ENCODE measurements at regions not wholly inside any gene's neighbourhood (a gene's known extent, or its start where the extent isn't known, plus 50 kb on each side); places are given as distances from the start of the nearest gene placed in this dataset.

DNA sequence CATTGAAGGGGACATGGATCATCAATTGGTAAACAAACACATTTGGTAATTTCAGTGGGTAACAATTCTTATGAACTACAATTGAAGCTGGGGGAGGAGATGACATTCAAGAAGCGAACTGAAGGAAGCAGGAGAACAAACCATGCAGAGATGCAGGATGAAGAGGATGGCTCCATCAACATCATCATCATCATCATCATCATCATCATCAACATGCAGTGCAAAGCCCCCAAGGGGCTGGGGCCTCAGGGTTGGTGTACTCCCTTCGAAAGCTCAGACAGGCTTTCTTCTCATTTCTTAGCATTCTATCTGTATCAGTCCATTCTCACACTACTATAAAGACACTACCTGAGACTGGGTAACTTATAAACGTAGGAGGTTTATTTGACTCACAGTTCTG, 105.8 kb downstream of the DUSP10 start:
- no peak for DNase-seq
- H3K27me3 ChIP-seq (ENCODE audit: insufficient read depth, low read length) = no peaks in the 10 kb centered on the region
- no peak overlapping the region for H2BK12ac ChIP-seq (ENCODE audit: low read length)
- no peak overlapping the region for H2BK120ac ChIP-seq (ENCODE audit: insufficient read depth, low read length, poor library complexity)
- H3K23ac ChIP-seq (ENCODE audit: low read length) = no peak overlapping the region
- H3K4ac ChIP-seq (ENCODE audit: low read depth, low read length) = no peak overlapping the region
- no peak overlapping the region for H3K14ac ChIP-seq (ENCODE audit: low read length)
- WGBS (ENCODE audit: extremely low coverage, insufficient coverage, insufficient read length) = no CpG with 5 or more reads among the region's 3 CpGs
- H3K4me3 ChIP-seq (ENCODE audit: low read depth, low read length) = no peak overlapping the region
- no peak overlapping the region for H4K91ac ChIP-seq (ENCODE audit: low read depth, low read length)
- H3K9me3 ChIP-seq (ENCODE audit: insufficient read depth, low read depth, low read length) = no peaks in the 10 kb centered on the region
- H3K79me1 ChIP-seq (ENCODE audit: low read length) = no peaks in the 10 kb centered on the region
- no peak overlapping the region for H4K12ac ChIP-seq (ENCODE audit: low read depth, low read length)
- no peaks in the 10 kb centered on the region for H3K36me3 ChIP-seq (ENCODE audit: control insufficient read depth in 1 of 2, insufficient read depth in 2 of 2, low read length in 2 of 2)
- no peak overlapping the region for H2BK5ac ChIP-seq (ENCODE audit: low read depth, low read length, poor library complexity)
- H3K4me2 ChIP-seq (ENCODE audit: low read length) = no peak overlapping the region
- H3K4me1 ChIP-seq (ENCODE audit: control insufficient read depth in 1 of 2, insufficient read depth in 2 of 2, low read length in 2 of 2) = no peaks in the 10 kb centered on the region
- H3K79me2 ChIP-seq (ENCODE audit: control insufficient read depth, insufficient read depth, low read length, poor library complexity) = no peaks in the 10 kb centered on the region
- H3K18ac ChIP-seq (ENCODE audit: low read length) = no peak overlapping the region
- H4K8ac ChIP-seq (ENCODE audit: low read depth, low read length) = no peak overlapping the region
- no peak overlapping the region for H2AK5ac ChIP-seq (ENCODE audit: low read length)
- H3K9ac ChIP-seq (ENCODE audit: low read length) = no peak overlapping the region
- H3K27ac ChIP-seq (ENCODE audit: low read depth, low read length) = no peak overlapping the region
- no peak overlapping the region for H2AFZ ChIP-seq (ENCODE audit: insufficient read depth, low read length, poor library complexity)

DNA sequence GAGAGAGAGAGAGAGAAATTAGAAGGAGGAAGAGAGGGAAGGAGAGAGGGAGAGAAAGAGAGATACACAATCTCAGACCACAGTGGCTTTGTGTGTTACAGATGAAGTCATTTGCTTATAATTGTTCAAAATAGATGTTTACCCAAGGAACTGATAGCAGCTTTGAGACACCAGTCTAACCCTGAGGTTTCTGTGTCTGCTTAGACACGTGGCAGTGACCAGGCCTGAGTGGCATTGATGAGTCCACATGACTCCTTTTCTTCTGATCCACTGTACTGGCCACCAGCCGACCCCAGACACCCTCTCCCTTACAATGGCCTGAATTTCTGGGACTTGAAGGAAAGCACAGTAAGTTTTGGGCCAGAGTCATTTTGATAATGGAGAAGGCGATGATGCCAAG, 104.9 kb downstream of the DUSP10 start:
- Histone ChIP-seq H3K9ac (ENCODE audit: low read length) (no peak overlapping the region), H4K8ac (ENCODE audit: low read depth, low read length) (no peak overlapping the region), H2BK5ac (ENCODE audit: low read depth, low read length, poor library complexity) (no peak overlapping the region), H3K4me2 (ENCODE audit: low read length) (no peak overlapping the region), H2BK12ac (ENCODE audit: low read length) (no peak overlapping the region), H3K27me3 (ENCODE audit: insufficient read depth, low read length) (no peaks in the 10 kb centered on the region), H3K4me3 (ENCODE audit: low read depth, low read length) (no peak overlapping the region), H2AFZ (ENCODE audit: insufficient read depth, low read length, poor library complexity) (no peak overlapping the region), H2AK5ac (ENCODE audit: low read length) (no peak overlapping the region), H3K18ac (ENCODE audit: low read length) (no peak overlapping the region), H3K14ac (ENCODE audit: low read length) (no peak overlapping the region), H3K23ac (ENCODE audit: low read length) (no peak overlapping the region), H3K4me1 (ENCODE audit: control insufficient read depth in 1 of 2, insufficient read depth in 2 of 2, low read length in 2 of 2) (no peaks in the 10 kb centered on the region), H3K36me3 (ENCODE audit: control insufficient read depth in 1 of 2, insufficient read depth in 2 of 2, low read length in 2 of 2) (no peaks in the 10 kb centered on the region), H3K4ac (ENCODE audit: low read depth, low read length) (no peak overlapping the region), H3K79me2 (ENCODE audit: control insufficient read depth, insufficient read depth, low read length, poor library complexity) (no peaks in the 10 kb centered on the region), H3K27ac (ENCODE audit: low read depth, low read length) (no peak overlapping the region), H3K9me3 (ENCODE audit: insufficient read depth, low read depth, low read length) (no peaks in the 10 kb centered on the region), H2BK120ac (ENCODE audit: insufficient read depth, low read length, poor library complexity) (no peak overlapping the region), H4K12ac (ENCODE audit: low read depth, low read length) (no peak overlapping the region), H3K79me1 (ENCODE audit: low read length) (no peaks in the 10 kb centered on the region), H4K91ac (ENCODE audit: low read depth, low read length) (no peak overlapping the region)
- no CpG with 5 or more reads among the region's 3 CpGs for WGBS (ENCODE audit: extremely low coverage, insufficient coverage, insufficient read length)
- DNase-seq = no peak

DNA sequence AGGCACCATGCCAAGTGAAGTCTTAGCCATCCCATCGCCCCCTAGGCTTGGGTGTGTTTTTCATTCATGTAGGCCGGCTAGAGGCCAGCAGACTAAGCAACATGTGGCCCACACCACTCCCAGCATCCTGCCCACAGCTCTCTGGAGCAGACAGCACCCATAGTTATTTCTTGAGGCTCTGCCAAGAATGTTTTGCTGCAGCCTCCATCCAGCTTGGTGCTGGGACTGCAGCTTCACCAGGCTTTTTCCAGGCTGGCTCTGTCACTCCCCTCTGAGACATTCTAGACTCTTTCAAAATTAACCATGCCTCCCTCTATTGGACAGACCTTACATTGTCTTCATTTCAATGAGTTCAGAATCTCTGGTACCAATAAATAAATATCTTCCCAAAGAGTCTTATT, 104.2 kb downstream of the DUSP10 start:
- no peak overlapping the region for H3K18ac ChIP-seq (ENCODE audit: low read length)

DNA sequence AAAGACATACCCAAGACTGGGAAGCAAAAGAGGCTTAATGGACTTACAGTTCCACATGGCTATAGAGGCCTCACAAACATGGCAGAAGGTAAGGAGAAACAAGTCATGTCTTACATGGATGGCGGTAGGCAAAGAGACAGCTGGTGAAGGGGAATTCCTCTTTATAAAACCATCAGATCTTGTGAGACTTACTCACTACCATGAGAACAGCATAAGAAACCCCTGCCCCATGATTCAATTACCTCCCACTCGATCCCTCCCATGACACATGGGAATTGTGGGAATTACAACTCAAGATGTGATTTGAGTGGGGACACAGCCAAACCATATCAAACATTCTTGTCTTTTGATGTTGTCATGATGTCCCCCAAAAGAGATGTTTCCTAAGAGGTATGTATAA, 103.3 kb downstream of the DUSP10 start:
- H2BK120ac ChIP-seq (ENCODE audit: insufficient read depth, low read length, poor library complexity) = no peak overlapping the region
- H2AK5ac ChIP-seq (ENCODE audit: low read length) = no peak overlapping the region

More for the DNA sequence above, 104.2 kb downstream of the DUSP10 start:
- Histone ChIP-seq H2AFZ (ENCODE audit: insufficient read depth, low read length, poor library complexity) (no peak overlapping the region), H3K4me1 (ENCODE audit: control insufficient read depth in 1 of 2, insufficient read depth in 2 of 2, low read length in 2 of 2) (no peaks in the 10 kb centered on the region), H3K23ac (ENCODE audit: low read length) (no peak overlapping the region), H2BK12ac (ENCODE audit: low read length) (no peak overlapping the region), H3K4me2 (ENCODE audit: low read length) (no peak overlapping the region), H3K79me1 (ENCODE audit: low read length) (no peaks in the 10 kb centered on the region), H4K12ac (ENCODE audit: low read depth, low read length) (no peak overlapping the region), H3K9me3 (ENCODE audit: insufficient read depth, low read depth, low read length) (no peaks in the 10 kb centered on the region), H4K91ac (ENCODE audit: low read depth, low read length) (no peak overlapping the region), H3K4me3 (ENCODE audit: low read depth, low read length) (no peak overlapping the region), H3K27ac (ENCODE audit: low read depth, low read length) (no peak overlapping the region), H3K27me3 (ENCODE audit: insufficient read depth, low read length) (no peaks in the 10 kb centered on the region), H2BK120ac (ENCODE audit: insufficient read depth, low read length, poor library complexity) (no peak overlapping the region), H2AK5ac (ENCODE audit: low read length) (no peak overlapping the region), H3K9ac (ENCODE audit: low read length) (no peak overlapping the region), H3K14ac (ENCODE audit: low read length) (no peak overlapping the region), H3K4ac (ENCODE audit: low read depth, low read length) (no peak overlapping the region), H3K36me3 (ENCODE audit: control insufficient read depth in 1 of 2, insufficient read depth in 2 of 2, low read length in 2 of 2) (no peaks in the 10 kb centered on the region), H3K79me2 (ENCODE audit: control insufficient read depth, insufficient read depth, low read length, poor library complexity) (no peaks in the 10 kb centered on the region), H2BK5ac (ENCODE audit: low read depth, low read length, poor library complexity) (no peak overlapping the region), H4K8ac (ENCODE audit: low read depth, low read length) (no peak overlapping the region)
- no peak for DNase-seq
- no CpG with 5 or more reads among the region's 2 CpGs for WGBS (ENCODE audit: extremely low coverage, insufficient coverage, insufficient read length)

More for the DNA sequence above, 103.3 kb downstream of the DUSP10 start:
- H3K79me2 ChIP-seq (ENCODE audit: control insufficient read depth, insufficient read depth, low read length, poor library complexity) = no peaks in the 10 kb centered on the region
- no peak overlapping the region for H3K18ac ChIP-seq (ENCODE audit: low read length)
- no peak overlapping the region for H3K23ac ChIP-seq (ENCODE audit: low read length)
- no CpG with 5 or more reads among the region's 2 CpGs for WGBS (ENCODE audit: extremely low coverage, insufficient coverage, insufficient read length)
- H3K27ac ChIP-seq (ENCODE audit: low read depth, low read length) = no peak overlapping the region
- no peaks in the 10 kb centered on the region for H3K9me3 ChIP-seq (ENCODE audit: insufficient read depth, low read depth, low read length)
- H3K9ac ChIP-seq (ENCODE audit: low read length) = no peak overlapping the region
- H4K8ac ChIP-seq (ENCODE audit: low read depth, low read length) = no peak overlapping the region
- no peak overlapping the region for H3K4me2 ChIP-seq (ENCODE audit: low read length)
- no peak overlapping the region for H3K4ac ChIP-seq (ENCODE audit: low read depth, low read length)
- no peak overlapping the region for H4K12ac ChIP-seq (ENCODE audit: low read depth, low read length)
- no peak overlapping the region for H2BK12ac ChIP-seq (ENCODE audit: low read length)
- no peaks in the 10 kb centered on the region for H3K36me3 ChIP-seq (ENCODE audit: control insufficient read depth in 1 of 2, insufficient read depth in 2 of 2, low read length in 2 of 2)
- DNase-seq = no peak
- no peaks in the 10 kb centered on the region for H3K4me1 ChIP-seq (ENCODE audit: control insufficient read depth in 1 of 2, insufficient read depth in 2 of 2, low read length in 2 of 2)
- no peak overlapping the region for H4K91ac ChIP-seq (ENCODE audit: low read depth, low read length)
- no peaks in the 10 kb centered on the region for H3K79me1 ChIP-seq (ENCODE audit: low read length)
- no peak overlapping the region for H2BK5ac ChIP-seq (ENCODE audit: low read depth, low read length, poor library complexity)
- H3K27me3 ChIP-seq (ENCODE audit: insufficient read depth, low read length) = no peaks in the 10 kb centered on the region
- no peak overlapping the region for H3K14ac ChIP-seq (ENCODE audit: low read length)
- no peak overlapping the region for H3K4me3 ChIP-seq (ENCODE audit: low read depth, low read length)
- H2AFZ ChIP-seq (ENCODE audit: insufficient read depth, low read length, poor library complexity) = no peak overlapping the region

Measured in trophoblast cell (in vitro differentiated cells and primary cell).